ENCODE measurements at regions not wholly inside any gene's neighbourhood (a gene's known extent, or its start where the extent isn't known, plus 50 kb on each side); places are given as distances from the start of the nearest gene placed in this dataset.

GRCh38 chr12:72766517-72766916 lies 494.3 kb downstream of the TRHDE start:
- TF ChIP-seq CTCF (IDR thresholded peaks at IDR 0.05), result no peak
- no peak overlapping the region for H3K4me3 Mint-ChIP-seq (ENCODE audit: unreplicated experiment)
- H3K27me3 Mint-ChIP-seq (ENCODE audit: low read depth), result no peaks in the 10 kb centered on the region
- DNase-seq (ENCODE audit: low spot score), result no peak
- H3K36me3 Mint-ChIP-seq (ENCODE audit: low read depth), result no peaks in the 10 kb centered on the region
- no peaks in the 10 kb centered on the region for H3K4me1 Mint-ChIP-seq (ENCODE audit: low read depth)
- H3K27ac Mint-ChIP-seq (ENCODE audit: unreplicated experiment), result no peak overlapping the region
- H3K9me3 Mint-ChIP-seq (ENCODE audit: low read depth), result peaks cover 11% of the 10 kb centered on the region

- no peak for TF ChIP-seq CTCF (IDR thresholded peaks at IDR 0.05)
These were observed 501.9 kb downstream of the TRHDE start for GRCh38 chr12:72774023-72774422.

GRCh38 chr12:72777806-72778205 lies 505.6 kb downstream of the TRHDE start:
- TF ChIP-seq CTCF (IDR thresholded peaks at IDR 0.05), result no peak
- H3K36me3 Mint-ChIP-seq (ENCODE audit: low read depth), result no peaks in the 10 kb centered on the region
- H3K9me3 Mint-ChIP-seq (ENCODE audit: low read depth), result no peaks in the 10 kb centered on the region
- no peaks in the 10 kb centered on the region for H3K4me1 Mint-ChIP-seq (ENCODE audit: low read depth)
- no peak overlapping the region for H3K4me3 Mint-ChIP-seq (ENCODE audit: unreplicated experiment)
- no peak for DNase-seq (ENCODE audit: low spot score)
- H3K27ac Mint-ChIP-seq (ENCODE audit: unreplicated experiment), result no peak overlapping the region
- peaks cover 6% of the 10 kb centered on the region for H3K27me3 Mint-ChIP-seq (ENCODE audit: low read depth)

More at GRCh38 chr12:72774023-72774422, 501.9 kb downstream of the TRHDE start:
- no peaks in the 10 kb centered on the region for H3K36me3 Mint-ChIP-seq (ENCODE audit: low read depth)
- H3K27ac Mint-ChIP-seq (ENCODE audit: unreplicated experiment), result no peak overlapping the region
- no peak overlapping the region for H3K4me3 Mint-ChIP-seq (ENCODE audit: unreplicated experiment)
- no peak for DNase-seq (ENCODE audit: low spot score)
- no peaks in the 10 kb centered on the region for H3K9me3 Mint-ChIP-seq (ENCODE audit: low read depth)
- no peaks in the 10 kb centered on the region for H3K4me1 Mint-ChIP-seq (ENCODE audit: low read depth)
- no peaks in the 10 kb centered on the region for H3K27me3 Mint-ChIP-seq (ENCODE audit: low read depth)

GRCh38 chr12:72790273-72790672 lies 518.1 kb downstream of the TRHDE start:
- Mint-ChIP-seq H3K4me3 (ENCODE audit: unreplicated experiment) (no peak overlapping the region), H3K36me3 (ENCODE audit: low read depth) (no peaks in the 10 kb centered on the region), H3K27ac (ENCODE audit: unreplicated experiment) (no peak overlapping the region), H3K4me1 (ENCODE audit: low read depth) (no peaks in the 10 kb centered on the region), H3K27me3 (ENCODE audit: low read depth) (no peaks in the 10 kb centered on the region), H3K9me3 (ENCODE audit: low read depth) (no peaks in the 10 kb centered on the region)
- no peak for TF ChIP-seq CTCF (IDR thresholded peaks at IDR 0.05)
- DNase-seq (ENCODE audit: low spot score), result no peak

- H3K4me1 Mint-ChIP-seq (ENCODE audit: low read depth), result no peaks in the 10 kb centered on the region
These were observed 520.7 kb downstream of the TRHDE start for GRCh38 chr12:72792889-72793288.

More at GRCh38 chr12:72792889-72793288, 520.7 kb downstream of the TRHDE start:
- no peak for TF ChIP-seq CTCF (IDR thresholded peaks at IDR 0.05)
- peaks cover 13% of the 10 kb centered on the region for H3K9me3 Mint-ChIP-seq (ENCODE audit: low read depth)
- no peak overlapping the region for H3K4me3 Mint-ChIP-seq (ENCODE audit: unreplicated experiment)
- H3K27me3 Mint-ChIP-seq (ENCODE audit: low read depth), result no peaks in the 10 kb centered on the region
- no peak overlapping the region for H3K27ac Mint-ChIP-seq (ENCODE audit: unreplicated experiment)
- no peaks in the 10 kb centered on the region for H3K36me3 Mint-ChIP-seq (ENCODE audit: low read depth)
- DNase-seq (ENCODE audit: low spot score), result no peak

Data from chondrocyte (in vitro differentiated cells).